ENCODE measurements at regions not wholly inside any gene's neighbourhood (a gene's known extent, or its start where the extent isn't known, plus 50 kb on each side); places are given as distances from the start of the nearest gene placed in this dataset.

DNA sequence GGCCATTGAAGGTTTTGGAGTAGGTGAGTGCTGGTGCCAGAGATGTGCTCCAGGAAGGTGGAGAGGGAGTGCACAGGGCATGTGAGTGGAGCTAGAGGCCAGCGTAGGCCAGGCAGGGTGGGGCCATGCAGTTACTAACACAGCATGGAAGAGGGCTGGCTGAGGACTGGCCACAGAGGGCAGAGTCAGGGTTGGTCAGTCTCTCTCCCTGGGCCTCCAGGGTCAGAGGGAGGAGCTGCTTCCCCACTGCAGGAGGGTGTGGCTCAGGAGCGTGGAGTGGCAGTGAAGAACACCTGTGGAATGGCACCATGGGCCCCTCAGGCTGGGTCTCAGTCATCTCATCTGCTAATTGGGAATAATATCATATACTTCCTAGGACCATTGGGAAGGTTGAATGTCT lies 167.7 kb downstream of the MACROH2A1 start:
- Histone ChIP-seq H3K36me3 (no peaks in the 10 kb centered on the region), H3K4me1 (peaks cover 27 to 31% of the 10 kb centered on the region in 2 donors), H3K27ac (peak overlapping the region; percentile 52 to 73 (median 66)), H3K27me3 (no peaks in the 10 kb centered on the region), H3K4me3 (no peak overlapping the region), H3K9me3 (no peaks in the 10 kb centered on the region)
- DNase-seq: no peak
- TF ChIP-seq, protein P1, sequence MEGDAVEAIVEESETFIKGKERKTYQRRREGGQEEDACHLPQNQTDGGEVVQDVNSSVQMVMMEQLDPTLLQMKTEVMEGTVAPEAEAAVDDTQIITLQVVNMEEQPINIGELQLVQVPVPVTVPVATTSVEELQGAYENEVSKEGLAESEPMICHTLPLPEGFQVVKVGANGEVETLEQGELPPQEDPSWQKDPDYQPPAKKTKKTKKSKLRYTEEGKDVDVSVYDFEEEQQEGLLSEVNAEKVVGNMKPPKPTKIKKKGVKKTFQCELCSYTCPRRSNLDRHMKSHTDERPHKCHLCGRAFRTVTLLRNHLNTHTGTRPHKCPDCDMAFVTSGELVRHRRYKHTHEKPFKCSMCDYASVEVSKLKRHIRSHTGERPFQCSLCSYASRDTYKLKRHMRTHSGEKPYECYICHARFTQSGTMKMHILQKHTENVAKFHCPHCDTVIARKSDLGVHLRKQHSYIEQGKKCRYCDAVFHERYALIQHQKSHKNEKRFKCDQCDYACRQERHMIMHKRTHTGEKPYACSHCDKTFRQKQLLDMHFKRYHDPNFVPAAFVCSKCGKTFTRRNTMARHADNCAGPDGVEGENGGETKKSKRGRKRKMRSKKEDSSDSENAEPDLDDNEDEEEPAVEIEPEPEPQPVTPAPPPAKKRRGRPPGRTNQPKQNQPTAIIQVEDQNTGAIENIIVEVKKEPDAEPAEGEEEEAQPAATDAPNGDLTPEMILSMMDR (IDR thresholded peaks at IDR 0.05 in 4 of 5, conservative IDR thresholded peaks at IDR 0.05 in 1 of 5): no peak
- no peak for TF ChIP-seq POLR2A (IDR thresholded peaks at IDR 0.05)
- intact Hi-C loops (cut with DNase I; ENCODE audit: low total_unique reads) (loop anchor here (5.0 kb wide), 1 partner anchor 141 kb away; no protein-coding TSS in a partner anchor), in situ Hi-C loops (cut with MboI; ENCODE audit: low sequenced_read_pairs in 4 of 4) (no loop called here)
- no peak for ATAC-seq

DNA sequence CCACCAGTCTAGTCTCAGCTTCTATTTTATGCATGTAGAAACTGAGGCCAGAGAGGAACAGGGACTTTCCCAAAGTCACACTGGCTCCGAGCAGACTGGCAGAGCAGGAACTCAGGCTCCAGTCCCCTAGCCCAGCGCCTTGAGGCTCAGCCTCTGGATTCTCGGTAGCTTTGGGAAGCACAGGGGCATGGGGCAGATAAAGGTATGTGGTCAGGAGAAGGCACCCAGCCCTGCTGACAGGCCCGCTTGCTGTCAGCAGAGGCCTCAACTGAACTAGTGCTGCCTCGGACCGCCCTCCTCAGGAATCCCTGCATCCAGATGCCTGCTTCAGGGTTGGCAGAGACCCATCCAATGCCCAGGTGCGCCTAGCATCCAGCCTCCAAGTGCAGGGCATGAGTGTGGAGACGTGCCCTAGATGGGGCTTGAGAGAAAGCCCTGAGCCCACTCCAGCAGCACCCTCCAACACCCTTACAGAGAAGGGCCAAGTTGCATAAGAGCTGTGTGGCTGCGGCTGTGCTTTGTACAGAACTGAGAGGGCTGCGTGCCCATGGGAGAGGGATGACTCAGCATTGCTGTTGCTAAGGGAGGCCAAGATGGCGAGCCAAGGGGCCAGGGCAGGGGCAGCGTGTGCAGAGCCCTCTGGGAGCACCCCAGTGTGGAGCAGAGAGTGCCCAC lies 168.6 kb downstream of the MACROH2A1 start:
- in situ Hi-C loops (cut with MboI; ENCODE audit: low sequenced_read_pairs in 4 of 4) (no loop called here), intact Hi-C loops (cut with DNase I; ENCODE audit: low total_unique reads) (loop anchor here (5.0 kb wide), 1 partner anchor 142 kb away; no protein-coding TSS in a partner anchor)
- H3K9me3 ChIP-seq: no peaks in the 10 kb centered on the region
- H3K4me3 ChIP-seq: no peak overlapping the region
- TF ChIP-seq POLR2A (IDR thresholded peaks at IDR 0.05): no peak
- TF ChIP-seq, protein P1 (IDR thresholded peaks at IDR 0.05 in 4 of 5, conservative IDR thresholded peaks at IDR 0.05 in 1 of 5): no peak
- H3K4me1 ChIP-seq: peaks cover 27 to 31% of the 10 kb centered on the region in 2 donors
- peak overlapping the region; percentile 52 to 73 (median 66) for H3K27ac ChIP-seq
- no peaks in the 10 kb centered on the region for H3K36me3 ChIP-seq
- DNase-seq (peak; percentile 49 to 75), ATAC-seq (peak; percentile 75 to 79)
- no peaks in the 10 kb centered on the region for H3K27me3 ChIP-seq

DNA sequence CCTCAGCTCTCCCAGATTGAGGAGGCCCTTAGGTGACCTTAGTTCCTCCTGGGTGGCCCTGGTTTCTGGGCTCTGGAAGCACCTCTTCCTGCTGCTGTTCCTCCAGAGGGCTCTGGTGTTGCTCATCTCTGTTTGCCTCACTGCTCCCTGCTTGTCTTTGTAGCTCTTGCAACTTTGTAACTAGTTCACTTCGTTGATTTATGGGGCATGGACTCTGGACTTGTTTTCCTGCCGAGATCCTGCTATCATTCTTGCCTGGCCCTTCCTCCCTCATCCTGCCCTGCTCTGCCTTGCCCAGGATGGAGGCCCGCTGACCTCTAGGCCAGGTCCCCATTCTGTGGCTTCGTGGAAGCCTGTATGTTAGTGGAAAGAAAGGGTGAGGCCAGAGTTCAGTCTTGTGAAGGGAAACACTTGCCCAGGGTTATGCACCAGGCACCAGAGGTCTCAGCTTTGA lies 169.3 kb downstream of the MACROH2A1 start:
- no peak for ATAC-seq
- Histone ChIP-seq H3K4me1 (peaks cover 27 to 31% of the 10 kb centered on the region in 2 donors), H3K9me3 (no peaks in the 10 kb centered on the region), H3K4me3 (no peak overlapping the region), H3K27ac (no peak overlapping the region), H3K36me3 (no peaks in the 10 kb centered on the region), H3K27me3 (no peaks in the 10 kb centered on the region)
- no peak for TF ChIP-seq POLR2A (IDR thresholded peaks at IDR 0.05)
- TF ChIP-seq, protein P1 (IDR thresholded peaks at IDR 0.05 in 4 of 5, conservative IDR thresholded peaks at IDR 0.05 in 1 of 5): no peak
- intact Hi-C loops (cut with DNase I; ENCODE audit: low total_unique reads) (loop anchor here (5.0 kb wide), 1 partner anchor 143 kb away; no protein-coding TSS in a partner anchor), in situ Hi-C loops (cut with MboI; ENCODE audit: low sequenced_read_pairs in 4 of 4) (no loop called here)
- no peak for DNase-seq

DNA sequence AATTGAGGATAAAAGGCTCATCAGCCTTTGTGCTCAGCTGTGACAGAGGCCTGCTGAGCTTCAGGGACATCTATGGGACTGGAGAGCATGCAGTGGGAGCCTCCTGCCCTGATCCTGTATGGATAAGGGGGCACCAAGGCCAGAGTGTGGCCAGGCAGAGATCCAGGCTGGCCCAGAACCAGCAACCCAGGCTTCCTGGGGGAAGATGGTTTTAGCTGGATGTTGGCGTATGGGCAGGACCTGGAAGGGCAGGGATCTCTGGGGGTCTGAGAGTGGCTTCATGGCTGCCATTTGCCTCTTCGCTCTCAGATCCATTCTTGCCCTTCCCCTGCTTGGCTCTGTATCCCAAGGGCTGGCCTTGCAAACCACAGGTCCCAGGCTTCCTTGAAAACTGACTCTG lies 169.9 kb downstream of the MACROH2A1 start:
- no peak for ATAC-seq
- DNase-seq: no peak
- intact Hi-C loops (cut with DNase I; ENCODE audit: low total_unique reads): no loop called here
- in situ Hi-C loops (cut with MboI; ENCODE audit: low sequenced_read_pairs in 4 of 4): no loop called here
- H3K4me3 ChIP-seq: no peak overlapping the region
- no peaks in the 10 kb centered on the region for H3K27me3 ChIP-seq
- H3K9me3 ChIP-seq: no peaks in the 10 kb centered on the region
- H3K4me1 ChIP-seq: peaks cover 23 to 26% of the 10 kb centered on the region in 2 donors
- H3K36me3 ChIP-seq: no peaks in the 10 kb centered on the region
- no peak overlapping the region for H3K27ac ChIP-seq
- no peak for TF ChIP-seq POLR2A (IDR thresholded peaks at IDR 0.05)
- TF ChIP-seq, protein P1 (IDR thresholded peaks at IDR 0.05 in 4 of 5, conservative IDR thresholded peaks at IDR 0.05 in 1 of 5): no peak
